ENCODE measurements at regions not wholly inside any gene's neighbourhood (a gene's known extent, or its start where the extent isn't known, plus 50 kb on each side); places are given as distances from the start of the nearest gene placed in this dataset.
"Not testable (repeated sequence)": the region's sequence is repeated elsewhere in the genome, so short reads cannot be mapped to it uniquely, and the experiment has no call there.

DNA sequence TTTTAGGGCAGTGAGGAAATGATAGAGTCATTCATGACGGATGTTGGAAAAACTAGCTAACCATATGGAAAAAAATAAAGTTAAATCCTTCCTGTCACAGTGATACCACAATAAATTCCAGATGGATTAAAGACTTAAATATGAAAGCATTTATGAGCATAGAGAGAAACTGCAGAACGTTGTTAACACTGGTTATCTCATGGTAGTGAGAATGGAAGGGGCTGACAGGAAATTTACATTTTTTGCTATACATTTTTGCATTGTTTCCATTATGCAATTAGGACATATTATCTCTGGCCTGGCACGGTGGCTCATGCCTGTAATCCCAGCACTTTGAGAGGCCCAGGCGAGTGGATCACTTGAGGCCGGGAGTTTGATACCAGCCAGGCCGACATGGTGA is 130.5 kb upstream of the VOPP1 start:
- DNase-seq = not testable (repeated sequence)

DNA sequence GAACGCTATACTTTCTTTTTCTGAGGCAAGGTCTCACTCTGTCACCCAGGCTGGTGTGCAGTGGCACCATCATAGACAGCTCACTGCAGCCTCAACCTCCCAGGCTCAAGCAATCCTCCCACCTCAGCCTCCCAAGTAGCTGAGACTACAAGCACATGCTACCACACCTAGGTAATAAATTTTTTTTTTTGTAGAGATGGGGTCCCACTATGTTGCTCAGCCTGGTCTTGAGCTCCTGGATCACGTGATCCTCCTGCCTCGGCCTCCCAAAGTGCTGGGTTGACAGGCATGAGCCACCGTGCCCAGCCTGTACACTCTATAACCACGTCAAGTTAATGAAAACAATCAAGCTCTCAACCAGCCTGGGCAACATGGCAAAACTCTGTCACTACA is 127.1 kb upstream of the VOPP1 start:
- not testable (repeated sequence) for DNase-seq

DNA sequence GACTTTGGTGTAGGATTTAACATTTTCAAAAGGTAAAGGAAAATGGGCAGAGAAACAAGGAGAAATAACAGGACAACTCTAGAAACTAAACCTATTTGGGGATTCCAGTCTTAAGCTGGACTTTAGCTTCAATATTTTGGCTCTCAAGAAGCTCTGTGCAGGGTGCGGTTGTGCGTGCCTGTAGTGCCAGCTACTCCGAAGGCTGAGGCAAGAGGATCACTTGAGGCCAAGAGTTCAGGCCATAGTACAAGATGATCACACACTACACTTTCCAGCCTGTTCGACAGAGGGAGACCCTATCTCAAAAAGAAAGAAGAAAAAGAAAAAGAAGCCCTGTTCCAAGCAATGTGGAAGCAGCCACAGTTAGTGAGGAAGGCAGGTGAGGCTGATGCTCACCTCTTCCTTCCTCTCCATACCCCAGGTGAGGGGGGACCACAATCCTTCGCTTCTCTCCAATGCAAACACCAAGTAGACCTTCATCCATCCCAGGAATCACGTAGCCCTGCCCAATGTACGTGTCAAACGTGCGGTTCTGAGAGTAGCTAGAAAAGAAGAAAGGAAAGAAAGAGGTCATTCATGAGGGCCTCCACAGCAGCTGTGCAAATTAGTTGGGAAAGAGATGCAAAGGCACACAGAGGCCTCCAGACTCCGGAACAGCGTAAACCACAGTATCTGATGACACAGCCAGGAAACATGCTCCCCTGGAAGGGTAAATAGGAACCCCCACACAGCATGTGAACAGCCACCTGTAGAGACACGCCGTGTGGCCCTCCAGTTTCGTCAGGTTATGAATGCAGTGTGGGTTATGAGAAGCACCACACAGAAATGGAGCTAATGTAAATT is 126.5 kb upstream of the VOPP1 start:
- not testable (repeated sequence) for DNase-seq

DNA sequence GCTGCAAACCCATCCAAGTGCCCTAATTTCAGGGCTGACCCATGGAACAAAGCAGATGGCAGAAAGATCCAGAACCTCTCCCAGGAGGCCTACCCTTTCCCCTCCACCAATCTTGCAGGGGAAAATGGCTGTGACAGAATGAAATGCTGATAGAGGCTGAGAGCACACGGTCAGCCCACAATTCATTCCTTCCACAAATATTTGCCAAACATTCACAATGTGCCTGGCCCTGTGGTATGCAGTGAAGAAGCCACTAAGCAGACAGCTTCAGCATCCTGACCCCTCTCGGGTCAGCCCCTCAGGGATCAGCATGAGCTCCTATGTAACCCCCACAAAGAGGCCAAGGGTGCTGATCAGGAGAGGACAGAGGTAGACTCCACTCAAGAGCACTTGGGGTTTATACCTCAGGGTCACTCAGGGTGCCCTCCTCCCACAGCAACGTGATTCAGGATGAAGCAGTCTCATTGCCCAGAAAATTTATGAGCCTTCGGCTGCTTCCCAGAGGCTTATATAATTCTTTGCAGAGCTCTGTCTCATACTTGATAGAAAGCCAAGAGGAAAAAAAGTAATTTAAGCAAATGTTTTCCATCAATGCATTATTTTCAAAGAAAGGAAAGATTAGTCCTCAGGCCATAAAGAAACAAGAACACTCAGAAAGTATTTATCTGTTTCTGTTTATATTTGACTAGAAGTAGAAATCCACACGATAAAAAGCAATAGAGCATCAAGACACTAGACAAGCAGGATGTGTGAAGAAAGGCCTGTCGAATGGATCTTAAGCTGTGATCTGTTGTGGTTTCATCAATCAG is 123.8 kb upstream of the VOPP1 start:
- not testable (repeated sequence) for DNase-seq

DNA sequence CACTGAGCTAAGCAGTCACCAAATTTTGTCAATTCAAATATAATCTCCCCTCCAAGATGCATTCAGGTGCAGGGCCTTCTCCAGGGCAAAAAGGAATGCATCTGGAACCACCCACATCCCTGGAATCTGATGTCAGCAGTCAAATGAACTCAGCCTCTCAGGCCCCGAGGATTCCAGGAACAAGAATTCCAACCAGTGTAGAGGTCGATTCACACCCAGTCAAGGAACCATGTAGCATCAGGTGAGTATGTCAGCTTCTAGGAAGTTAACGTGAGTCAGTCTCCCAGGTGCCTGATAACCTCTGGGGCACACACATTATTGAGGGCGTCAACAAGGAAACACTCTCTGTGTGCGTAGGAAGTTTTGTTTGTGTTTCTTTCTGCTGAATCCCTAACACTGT is 122.2 kb upstream of the VOPP1 start:
- DNase-seq = not testable (repeated sequence)

DNA sequence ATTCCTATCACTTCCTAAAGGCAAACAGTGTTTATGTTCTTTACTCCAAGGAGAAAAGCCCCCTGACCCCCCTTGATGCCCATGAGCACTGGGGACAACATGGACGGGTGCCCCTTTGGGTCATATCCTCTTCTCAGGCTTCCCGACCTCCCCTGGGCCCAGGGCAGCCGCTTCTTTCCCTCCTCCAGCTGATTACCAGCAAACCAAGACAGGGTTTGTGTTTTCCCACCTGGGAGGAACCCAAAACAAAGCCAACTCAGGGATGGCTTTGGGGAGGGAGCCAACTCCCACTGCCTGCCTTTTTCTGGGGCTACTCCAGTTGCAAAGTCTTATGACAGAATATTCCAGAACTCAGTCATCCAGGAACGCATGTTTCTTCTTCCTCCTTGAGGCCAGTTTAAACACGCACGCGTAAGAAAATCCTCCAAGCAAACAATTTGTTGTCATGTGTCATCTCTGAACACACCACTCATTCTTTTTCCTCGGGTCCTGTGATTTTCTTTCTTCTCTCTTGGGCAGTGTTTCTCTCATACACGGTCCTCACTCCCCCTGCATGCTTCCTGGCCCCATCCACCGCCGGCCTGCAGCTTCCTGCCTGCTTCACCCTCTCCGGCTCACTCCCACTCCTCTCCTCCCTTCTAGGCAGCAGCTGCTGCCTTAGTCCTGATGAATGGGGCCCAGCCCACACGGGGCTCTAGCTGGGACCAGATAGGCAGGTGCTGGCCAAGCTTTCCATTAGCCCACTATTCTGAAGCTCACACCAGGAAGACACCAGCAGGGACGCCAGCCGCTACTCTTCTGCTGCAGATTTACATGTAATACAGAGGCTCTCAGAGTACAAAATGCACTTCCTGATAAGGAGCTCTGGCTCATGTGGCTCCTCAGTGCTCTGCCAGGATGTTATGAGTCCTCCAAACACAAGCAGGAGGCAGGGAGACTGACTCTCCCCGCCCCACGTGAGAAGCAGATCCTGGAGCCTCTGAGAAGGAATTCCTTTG is 116.7 kb upstream of the VOPP1 start:
- DNase-seq = not testable (repeated sequence)

DNA sequence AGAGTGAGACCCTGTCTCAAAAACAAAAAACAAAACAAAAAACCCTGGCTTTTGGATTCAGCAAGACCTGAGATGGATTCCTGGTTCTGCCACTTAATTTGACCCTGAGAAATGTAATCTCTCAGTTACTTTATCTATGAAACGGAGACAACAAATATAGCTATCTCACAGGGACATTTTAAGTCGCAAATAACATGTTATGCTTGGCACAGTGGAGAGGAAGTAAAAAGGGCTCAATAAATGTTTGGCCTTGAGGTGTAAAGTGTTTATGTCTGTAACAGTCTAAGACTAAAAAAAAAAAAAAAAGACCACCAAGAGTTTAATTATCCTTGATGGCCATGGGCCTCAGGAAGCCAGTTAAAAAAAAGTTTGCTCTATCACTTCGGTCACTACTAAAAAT is 116.0 kb upstream of the VOPP1 start:
- DNase-seq = not testable (repeated sequence)

DNA sequence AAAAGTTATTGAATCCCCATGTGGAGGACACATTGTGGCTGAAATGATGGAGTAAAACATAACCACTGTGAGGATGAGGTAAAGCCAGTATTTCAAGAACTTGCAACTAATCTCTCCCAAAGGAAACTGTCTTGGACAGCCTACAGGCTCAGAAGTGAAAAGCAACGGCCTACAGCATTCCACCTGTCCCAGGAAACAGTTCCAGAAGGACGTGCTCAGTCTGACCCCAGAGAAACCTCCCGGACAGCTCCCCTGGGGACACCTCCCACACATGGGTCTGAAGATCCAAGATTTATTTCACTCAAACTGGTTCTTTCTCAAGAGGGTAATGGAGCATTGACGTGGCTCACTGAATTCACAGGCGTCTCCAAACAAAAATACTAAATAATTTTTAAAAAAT is 115.0 kb upstream of the VOPP1 start:
- not testable (repeated sequence) for DNase-seq

DNA sequence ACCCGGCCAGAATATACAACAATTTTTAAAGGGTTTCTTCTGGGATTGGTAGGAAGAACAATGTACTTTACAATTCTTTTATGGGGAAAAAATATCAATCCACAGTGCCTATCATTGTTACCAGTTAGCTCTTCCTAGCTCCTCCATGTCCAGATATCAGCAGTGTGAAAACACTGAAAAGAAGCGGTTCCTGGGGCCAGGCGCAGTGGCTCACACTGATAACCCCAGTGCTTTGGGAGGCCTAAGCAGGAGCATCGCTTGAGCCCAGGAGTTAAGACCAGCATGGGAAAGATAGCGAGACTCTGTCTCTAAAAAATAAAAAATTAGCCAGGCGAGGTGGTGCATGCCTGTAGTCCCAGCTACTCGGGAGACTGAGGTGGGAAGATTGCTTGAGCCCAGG is 114.5 kb upstream of the VOPP1 start:
- DNase-seq = not testable (repeated sequence)

DNA sequence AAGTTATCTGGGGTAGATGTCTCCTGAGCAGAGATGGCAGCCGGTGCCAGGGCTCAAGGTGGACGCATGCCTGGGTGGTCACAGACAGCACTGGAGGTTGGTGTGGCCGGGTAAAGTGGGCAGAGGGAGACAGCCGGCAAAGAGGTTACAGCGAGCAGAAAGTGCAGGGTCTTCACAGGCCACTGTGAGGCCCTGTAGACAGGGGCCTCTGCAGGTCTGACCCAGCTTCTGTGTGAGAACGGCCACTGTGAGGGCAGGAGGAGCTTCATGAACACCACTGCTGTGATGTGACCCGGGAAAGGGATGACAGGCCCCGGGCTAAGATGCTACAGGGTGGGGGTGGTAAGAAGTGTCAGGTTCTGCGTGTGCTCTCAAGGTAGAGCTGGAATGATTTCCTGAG is 111.2 kb upstream of the VOPP1 start:
- DNase-seq = not testable (repeated sequence)

DNA sequence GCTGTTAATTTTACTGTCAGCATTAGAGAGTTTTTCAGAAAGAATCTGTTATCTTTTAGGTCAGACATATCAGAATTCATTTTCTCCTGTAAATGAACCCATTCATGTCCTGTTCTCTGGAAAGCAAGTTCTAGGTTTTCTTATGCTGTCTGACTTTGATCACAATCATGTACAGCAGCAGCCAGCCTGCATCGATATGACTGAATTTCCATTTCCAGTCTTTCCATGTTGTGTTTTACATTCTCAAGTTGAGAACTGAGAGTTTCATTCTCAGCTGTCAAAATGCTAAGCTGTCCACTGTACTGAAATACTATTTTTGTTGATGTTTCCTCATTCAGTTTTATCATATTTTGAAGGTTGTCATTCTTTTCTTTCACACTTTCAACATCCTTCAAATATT is 103.3 kb upstream of the VOPP1 start:
- not testable (repeated sequence) for DNase-seq

DNA sequence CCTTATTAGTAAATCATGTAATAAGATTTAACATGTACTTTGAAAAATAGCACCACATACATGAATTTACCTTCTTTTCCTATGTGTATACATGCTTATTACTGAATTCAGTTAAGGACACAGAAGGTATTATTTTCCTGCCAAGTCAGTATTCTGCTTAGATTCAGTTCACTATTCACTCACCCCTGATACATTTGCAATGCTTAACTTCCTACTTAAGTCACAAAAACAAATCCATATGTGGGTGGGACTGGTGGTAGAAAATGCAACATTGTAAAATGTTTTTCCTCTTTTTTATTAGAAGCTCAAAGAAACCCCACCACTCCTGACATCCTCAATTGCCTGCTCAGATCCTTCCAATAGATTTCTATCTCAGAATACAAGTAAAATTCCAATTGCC is 101.2 kb upstream of the VOPP1 start:
- not testable (repeated sequence) for DNase-seq

DNA sequence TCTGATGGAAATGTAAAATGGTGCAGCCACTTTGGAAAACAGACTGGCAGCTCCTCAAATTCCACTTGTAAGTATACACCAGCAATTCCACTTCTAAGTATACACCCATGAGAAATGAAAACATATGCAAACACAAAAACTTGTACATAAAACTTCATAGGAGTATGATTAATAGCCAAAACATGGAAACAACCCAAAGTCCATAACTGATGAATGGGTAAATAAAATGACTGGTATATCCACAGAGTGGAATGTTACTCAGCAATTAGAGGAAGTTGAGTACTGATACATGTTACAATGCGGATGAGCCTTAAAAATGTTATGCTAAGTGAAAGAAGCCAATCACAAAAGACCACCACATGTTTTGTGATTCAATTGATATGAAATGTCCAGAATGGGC is 99.8 kb upstream of the VOPP1 start:
- DNase-seq = not testable (repeated sequence)

DNA sequence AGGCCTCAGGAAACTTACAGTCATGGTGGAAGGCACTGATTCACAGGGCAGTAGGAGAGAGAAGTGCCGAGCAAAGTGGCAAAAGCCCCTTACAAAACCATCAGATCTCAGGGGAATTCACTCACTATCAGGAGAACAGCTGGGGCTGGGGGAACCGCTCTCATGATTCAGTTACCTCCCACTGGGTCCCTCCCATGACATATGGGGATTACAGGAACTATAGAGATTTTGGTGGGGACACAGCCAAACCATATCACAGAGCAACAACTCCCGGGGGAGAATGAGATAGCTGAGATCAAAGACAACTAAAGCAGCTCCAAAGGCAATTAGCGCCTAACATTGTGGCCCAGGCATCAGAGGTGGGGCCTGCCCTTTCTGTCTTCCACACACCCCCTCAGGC is 85.4 kb upstream of the VOPP1 start:
- DNase-seq = no peak

DNA sequence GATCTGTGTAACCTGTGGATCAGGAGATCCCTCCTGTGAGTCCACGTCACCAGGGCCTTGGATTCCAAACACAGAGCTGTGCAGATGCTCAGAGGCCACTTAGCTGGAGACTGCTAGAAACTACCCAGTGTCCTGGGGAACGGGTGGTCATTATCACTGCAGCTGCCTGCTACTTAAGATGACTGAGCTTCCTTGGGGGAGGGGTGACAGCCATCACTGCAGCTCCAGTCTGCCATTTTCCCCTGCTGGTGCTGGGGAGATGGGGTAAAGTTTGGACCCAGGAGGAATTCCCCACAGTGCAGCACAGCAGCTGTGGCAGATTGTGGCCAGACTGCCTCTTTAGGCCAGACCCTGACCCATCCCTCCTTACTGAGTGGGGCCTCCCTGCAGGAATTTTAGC is 78.8 kb upstream of the VOPP1 start:
- no peak for DNase-seq

DNA sequence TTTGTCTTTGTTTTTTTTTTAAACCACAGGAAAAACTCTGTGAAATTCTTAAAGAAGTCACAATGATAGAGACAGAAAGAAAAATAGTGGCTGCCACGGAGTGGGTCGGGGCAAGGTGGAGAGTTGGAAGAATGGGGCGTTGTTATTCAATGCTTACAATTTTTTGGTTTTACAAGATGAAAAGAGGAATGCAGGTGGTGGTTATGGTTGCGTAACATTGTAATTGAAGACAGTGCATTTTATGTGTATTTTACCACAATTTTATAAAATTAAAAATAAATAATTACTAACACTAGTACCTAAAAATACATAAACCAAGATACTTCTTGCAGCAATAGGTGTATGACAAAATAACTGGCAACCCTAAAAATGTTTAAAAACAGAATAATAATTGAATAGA is 76.9 kb upstream of the VOPP1 start:
- DNase-seq = no peak

DNA sequence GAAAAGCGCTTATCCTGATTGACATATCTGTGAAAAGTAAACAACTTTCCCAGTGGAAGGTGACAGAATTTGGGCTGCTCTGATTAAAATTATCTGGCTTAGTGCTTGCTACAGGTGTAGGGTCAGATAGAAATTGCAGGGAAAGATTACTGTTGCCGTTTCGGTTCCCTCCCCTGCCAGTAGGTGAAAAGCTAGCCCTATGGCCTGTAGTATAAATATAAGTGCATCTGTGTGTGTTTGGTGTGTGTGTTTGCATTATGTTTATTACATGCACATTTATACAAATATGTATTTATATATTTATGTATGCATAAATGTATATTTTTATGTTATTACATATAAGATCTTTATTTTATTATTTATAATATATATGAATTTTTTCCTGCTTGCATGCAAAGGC is 72.3 kb upstream of the VOPP1 start:
- no peak for DNase-seq

DNA sequence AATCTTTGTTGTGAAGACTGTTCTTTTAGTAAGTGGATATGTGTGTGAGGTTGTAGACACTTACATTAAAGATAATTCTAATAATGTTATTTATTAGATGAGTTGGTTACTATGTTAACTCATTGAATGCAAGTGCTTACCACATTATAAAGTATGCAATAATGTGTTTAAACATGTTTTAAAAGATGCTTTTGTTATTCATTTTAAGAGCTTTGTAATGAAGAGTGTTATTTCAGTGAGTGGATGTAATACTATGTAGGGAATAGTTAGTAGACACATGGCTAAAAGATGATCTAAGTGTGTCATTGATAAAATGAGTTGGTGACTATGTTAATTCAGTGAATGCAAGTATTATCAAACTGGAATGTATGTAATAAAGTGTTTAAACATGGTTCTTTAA is 70.0 kb upstream of the VOPP1 start:
- no peak for DNase-seq

DNA sequence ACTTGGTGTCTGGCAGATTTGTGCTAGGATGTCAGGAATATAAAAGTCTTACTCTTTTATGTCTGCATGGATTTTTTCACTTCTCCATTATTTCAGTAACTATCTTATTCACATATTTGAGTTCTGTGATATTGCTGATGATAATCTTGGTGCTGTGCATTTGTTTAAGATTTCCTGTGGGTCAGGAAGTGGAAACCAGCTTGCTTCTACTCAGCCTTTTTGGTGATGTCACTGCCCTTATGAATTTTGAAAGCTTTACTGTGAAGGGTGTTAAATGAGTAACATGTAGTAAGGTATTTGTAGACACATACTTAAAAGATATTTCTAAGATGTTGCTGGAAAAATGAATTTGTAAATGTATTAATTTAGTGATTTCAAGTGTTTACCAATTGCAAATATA is 69.5 kb upstream of the VOPP1 start:
- peak in 1 of 2 donors; percentile 22 for DNase-seq

DNA sequence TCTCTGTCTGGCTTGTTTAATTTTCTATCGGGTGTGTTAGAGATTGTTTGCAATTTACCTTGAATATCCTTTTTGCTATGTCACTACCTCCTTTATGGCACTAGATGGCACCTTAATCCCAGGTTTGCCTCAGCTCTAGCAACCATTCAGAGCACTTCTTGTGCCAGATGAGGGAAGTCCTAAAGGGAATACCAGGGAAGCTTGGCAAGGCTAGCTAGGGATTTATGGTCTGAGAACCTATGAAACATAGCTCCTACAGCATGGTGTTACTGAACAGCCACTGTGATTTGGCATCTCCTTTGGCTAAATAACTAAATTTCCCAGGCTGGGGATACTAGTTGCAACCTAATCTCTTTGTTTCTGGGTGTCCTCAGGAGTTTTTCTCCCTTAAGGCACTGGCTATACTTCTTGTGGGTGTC is 69.0 kb upstream of the VOPP1 start:
- DNase-seq = peak; percentile 30 to 68

DNA sequence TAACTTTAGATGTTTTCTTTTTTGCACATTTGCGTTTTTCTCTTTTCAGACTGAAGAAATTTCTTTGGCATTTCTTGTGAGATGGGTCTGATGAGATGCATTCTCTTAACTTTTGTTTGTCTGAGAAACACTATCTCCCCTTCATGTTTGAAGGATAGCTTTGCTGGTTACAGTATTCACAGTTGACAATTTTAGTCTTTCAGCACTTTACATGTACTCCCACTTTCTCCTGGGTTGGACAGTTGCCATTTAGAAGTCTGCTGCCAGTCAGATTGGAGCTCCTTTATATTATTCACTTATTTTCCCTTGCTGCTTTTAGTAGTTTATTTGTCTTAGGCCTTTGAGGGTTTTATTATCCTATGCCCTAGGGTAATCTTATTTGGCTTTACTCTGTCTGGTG is 67.3 kb upstream of the VOPP1 start:
- no peak for DNase-seq

DNA sequence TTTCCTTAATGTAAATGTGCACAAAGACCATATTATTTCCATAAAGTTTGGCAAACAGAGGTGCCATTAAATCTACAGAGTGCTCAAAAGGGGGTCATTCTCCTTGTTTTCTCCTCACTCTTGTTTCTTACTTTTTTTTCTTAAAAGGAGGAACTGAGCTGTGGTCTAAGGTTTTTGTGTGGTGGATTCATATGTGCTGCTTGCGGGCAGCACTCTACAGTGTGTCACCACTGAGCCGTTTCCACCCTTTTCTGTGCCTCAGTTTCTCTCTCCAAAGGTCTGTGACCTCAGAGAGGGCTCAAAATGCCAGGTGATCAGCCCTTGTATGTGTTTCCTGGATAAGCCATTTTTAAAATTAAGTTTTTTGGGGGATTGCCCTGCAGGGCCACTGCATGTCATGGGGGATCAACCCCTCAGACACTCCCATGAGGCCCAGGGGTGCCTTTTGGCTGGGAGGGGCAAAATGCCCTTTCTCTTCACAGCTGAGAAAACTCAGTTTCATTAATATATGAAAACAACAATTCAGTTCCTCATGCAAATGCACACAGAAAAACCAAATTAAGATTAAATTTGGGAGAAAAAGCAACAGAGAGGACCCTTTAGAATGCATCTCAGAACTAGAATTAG is 56.9 kb upstream of the VOPP1 start:
- DNase-seq = no peak

All from CD4-positive, alpha-beta T cell treated with Interleukin-4 for 1 hour (primary cell).